HG02623 (cell line): ENCODE measurements at regions not wholly inside any gene's neighbourhood (a gene's known extent, or its start where the extent isn't known, plus 50 kb on each side); places are given as distances from the start of the nearest gene placed in this dataset.
"Not testable (repeated sequence)": the region's sequence is repeated elsewhere in the genome, so short reads cannot be mapped to it uniquely, and the experiment has no call there.

Source experiments
- ATAC-seq: cut with Tn5 transposase; IDR thresholded peaks from one replicate; pipeline ENCODE4 v1.9.1; 2021; ENCODE audit warnings: moderate library complexity; ENCODE audit not compliant: unreplicated experiment

- not testable (repeated sequence) for ATAC-seq
These were observed 5417.4 kb upstream of the TPTE start for GRCh38 chr21:5103880-5104561.

- not testable (repeated sequence) for ATAC-seq
These were observed 5416.8 kb upstream of the TPTE start for GRCh38 chr21:5104562-5104928.

GRCh38 chr21:5105939-5106708, 5415.3 kb upstream of the TPTE start:
- ATAC-seq, result peak; percentile 40

GRCh38 chr21:5106767-5107464, 5414.5 kb upstream of the TPTE start:
- not testable (repeated sequence) for ATAC-seq

- not testable (repeated sequence) for ATAC-seq
These were observed 5413.7 kb upstream of the TPTE start for GRCh38 chr21:5107637-5108036.

GRCh38 chr21:5108048-5108775, 5413.2 kb upstream of the TPTE start:
- ATAC-seq, result not testable (repeated sequence)

GRCh38 chr21:5111197-5111596, 5410.2 kb upstream of the TPTE start:
- not testable (repeated sequence) for ATAC-seq

GRCh38 chr21:5113092-5113491, 5408.3 kb upstream of the TPTE start:
- ATAC-seq, result not testable (repeated sequence)

GRCh38 chr21:5114468-5114867, 5406.9 kb upstream of the TPTE start:
- not testable (repeated sequence) for ATAC-seq

- not testable (repeated sequence) for ATAC-seq
These were observed 5406.3 kb upstream of the TPTE start for GRCh38 chr21:5114893-5115645.

GRCh38 chr21:5115646-5116343, 5405.6 kb upstream of the TPTE start:
- ATAC-seq, result not testable (repeated sequence)

GRCh38 chr21:5116344-5117123, 5404.8 kb upstream of the TPTE start:
- not testable (repeated sequence) for ATAC-seq

- not testable (repeated sequence) for ATAC-seq
These were observed 5404.2 kb upstream of the TPTE start for GRCh38 chr21:5117135-5117534.

GRCh38 chr21:5117666-5118295, 5403.6 kb upstream of the TPTE start:
- ATAC-seq, result not testable (repeated sequence)

GRCh38 chr21:5118296-5118679, 5403.1 kb upstream of the TPTE start:
- ATAC-seq, result not testable (repeated sequence)

- ATAC-seq, result not testable (repeated sequence)
These were observed 5402.2 kb upstream of the TPTE start for GRCh38 chr21:5119179-5119578.

GRCh38 chr21:5121399-5121798, 5400.0 kb upstream of the TPTE start:
- ATAC-seq, result not testable (repeated sequence)

GRCh38 chr21:5121849-5122248, 5399.5 kb upstream of the TPTE start:
- not testable (repeated sequence) for ATAC-seq
